ENCODE measurements at regions not wholly inside any gene's neighbourhood (a gene's known extent, or its start where the extent isn't known, plus 50 kb on each side); places are given as distances from the start of the nearest gene placed in this dataset.

GRCh38 chr2:181273986-181274385, 183.2 kb upstream of the ITGA4 start:
- H3K36me3 ChIP-seq: no peaks in the 10 kb centered on the region
- H3K4me3 ChIP-seq: no peak overlapping the region
- DNase-seq (no peak), ATAC-seq (no peak)
- no peaks in the 10 kb centered on the region for H3K4me1 ChIP-seq
- intact Hi-C loops (cut with DNase I): no loop called here
- no peaks in the 10 kb centered on the region for H3K9me3 ChIP-seq
- no peak overlapping the region for H3K27ac ChIP-seq
- H3K27me3 ChIP-seq: no peaks in the 10 kb centered on the region
- TF ChIP-seq CTCF (IDR thresholded peaks at IDR 0.05): no peak

GRCh38 chr2:181275643-181276070, 181.5 kb upstream of the ITGA4 start:
- Histone ChIP-seq H3K4me1 (no peaks in the 10 kb centered on the region), H3K36me3 (no peaks in the 10 kb centered on the region), H3K27ac (no peak overlapping the region), H3K9me3 (no peaks in the 10 kb centered on the region), H3K27me3 (no peaks in the 10 kb centered on the region), H3K4me3 (no peak overlapping the region)
- intact Hi-C loops (cut with DNase I): no loop called here
- ATAC-seq (no peak), DNase-seq (no peak)
- no peak for TF ChIP-seq CTCF (IDR thresholded peaks at IDR 0.05)

GRCh38 chr2:181281206-181281832, 175.9 kb upstream of the ITGA4 start:
- no peak for DNase-seq

GRCh38 chr2:181285116-181285515, 172.1 kb upstream of the ITGA4 start:
- no peak for DNase-seq
- Histone ChIP-seq H3K4me1 (no peaks in the 10 kb centered on the region), H3K9me3 (no peaks in the 10 kb centered on the region), H3K4me3 (no peak overlapping the region), H3K36me3 (no peaks in the 10 kb centered on the region), H3K27me3 (no peaks in the 10 kb centered on the region), H3K27ac (no peak overlapping the region)
- no peak for ATAC-seq
- no peak for TF ChIP-seq CTCF (IDR thresholded peaks at IDR 0.05)
- intact Hi-C loops (cut with DNase I): no loop called here

More at GRCh38 chr2:181281206-181281832, 175.9 kb upstream of the ITGA4 start:
- Histone ChIP-seq H3K27me3 (no peaks in the 10 kb centered on the region), H3K36me3 (no peaks in the 10 kb centered on the region), H3K9me3 (no peaks in the 10 kb centered on the region), H3K27ac (no peak overlapping the region), H3K4me3 (no peak overlapping the region), H3K4me1 (no peaks in the 10 kb centered on the region)
- no peak for ATAC-seq
- intact Hi-C loops (cut with DNase I): no loop called here
- TF ChIP-seq CTCF (IDR thresholded peaks at IDR 0.05): no peak

GRCh38 chr2:181289698-181290097, 167.5 kb upstream of the ITGA4 start:
- ATAC-seq: no peak
- DNase-seq: no peak
- no peaks in the 10 kb centered on the region for H3K4me1 ChIP-seq
- intact Hi-C loops (cut with DNase I): no loop called here
- H3K27ac ChIP-seq: no peak overlapping the region
- no peaks in the 10 kb centered on the region for H3K9me3 ChIP-seq
- no peak for TF ChIP-seq CTCF (IDR thresholded peaks at IDR 0.05)
- no peaks in the 10 kb centered on the region for H3K27me3 ChIP-seq
- no peaks in the 10 kb centered on the region for H3K36me3 ChIP-seq
- no peak overlapping the region for H3K4me3 ChIP-seq
